GM23338 (cell line): ENCODE measurements at regions not wholly inside any gene's neighbourhood (a gene's known extent, or its start where the extent isn't known, plus 50 kb on each side); places are given as distances from the start of the nearest gene placed in this dataset.

Experiments
- EZH2 ChIP-seq: fragments of 200-600 bp; sonication (generic); IDR thresholded peaks from one replicate; pipeline ENCODE4 v1.8.0; 2017; ENCODE audit warnings: antibody characterized with exemption, mild to moderate bottlenecking, low read depth; ENCODE audit not compliant: unreplicated experiment
- ZNF331 ChIP-seq: fragments of 250-450 bp; sonication (Bioruptor Pico); IDR thresholded peaks from 2 replicates; pipeline ENCODE4 v1.5.0; 2020; ENCODE audit warnings: low read depth, mild to moderate bottlenecking, moderate library complexity
- TF ChIP-seq, protein P1 (sequence below), 2 experiments: fragments of 200-600 bp in 1 of 2; sonication (generic) in 1 of 2; conservative IDR thresholded peaks; 2 replicates each; pipeline versions ENCODE4 v1.5.1 to v1.6.1; 2016 to 2017; ENCODE audit warnings: antibody characterized with exemption in 2 of 2, low read depth in 2 of 2, mild to moderate bottlenecking in 2 of 2, moderate library complexity in 1 of 2
- TF ChIP-seq, protein P2 (sequence below): IDR thresholded peaks from one replicate; pipeline ENCODE4 v1.6.1; 2018; ENCODE audit warnings: antibody characterized with exemption; ENCODE audit not compliant: unreplicated experiment

DNA sequence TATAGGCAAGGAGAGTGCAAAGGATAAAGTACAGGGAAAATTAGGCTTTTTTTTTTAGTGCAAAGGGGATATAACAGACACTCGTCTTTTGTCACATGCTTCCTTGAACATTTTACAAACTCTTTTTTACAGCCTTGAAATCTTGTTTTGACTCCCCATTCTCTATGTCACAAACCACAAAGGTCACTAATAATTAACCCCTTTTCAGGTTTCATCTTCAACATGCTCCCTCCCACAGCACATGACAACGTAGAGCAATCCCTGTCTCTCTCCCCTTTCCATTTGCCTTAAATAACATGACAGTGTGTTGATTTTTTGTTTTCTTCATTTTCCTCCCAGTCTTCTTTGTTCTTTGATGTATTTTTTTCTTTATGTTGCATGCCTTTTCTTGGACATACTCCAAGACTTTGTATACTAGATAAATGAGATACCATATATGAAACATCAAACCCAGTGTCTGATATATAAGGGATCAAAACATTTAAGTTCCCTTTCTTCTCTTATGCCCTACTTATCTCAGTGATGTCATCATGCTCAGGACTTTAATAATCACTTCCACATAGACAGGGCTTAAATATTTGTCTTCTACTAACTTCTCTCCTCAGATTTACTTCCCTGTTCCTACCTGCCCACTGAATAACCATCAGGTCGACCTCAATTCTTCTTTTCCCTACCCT is 378.7 kb upstream of the HSF2 start:
- TF ChIP-seq, protein P1, sequence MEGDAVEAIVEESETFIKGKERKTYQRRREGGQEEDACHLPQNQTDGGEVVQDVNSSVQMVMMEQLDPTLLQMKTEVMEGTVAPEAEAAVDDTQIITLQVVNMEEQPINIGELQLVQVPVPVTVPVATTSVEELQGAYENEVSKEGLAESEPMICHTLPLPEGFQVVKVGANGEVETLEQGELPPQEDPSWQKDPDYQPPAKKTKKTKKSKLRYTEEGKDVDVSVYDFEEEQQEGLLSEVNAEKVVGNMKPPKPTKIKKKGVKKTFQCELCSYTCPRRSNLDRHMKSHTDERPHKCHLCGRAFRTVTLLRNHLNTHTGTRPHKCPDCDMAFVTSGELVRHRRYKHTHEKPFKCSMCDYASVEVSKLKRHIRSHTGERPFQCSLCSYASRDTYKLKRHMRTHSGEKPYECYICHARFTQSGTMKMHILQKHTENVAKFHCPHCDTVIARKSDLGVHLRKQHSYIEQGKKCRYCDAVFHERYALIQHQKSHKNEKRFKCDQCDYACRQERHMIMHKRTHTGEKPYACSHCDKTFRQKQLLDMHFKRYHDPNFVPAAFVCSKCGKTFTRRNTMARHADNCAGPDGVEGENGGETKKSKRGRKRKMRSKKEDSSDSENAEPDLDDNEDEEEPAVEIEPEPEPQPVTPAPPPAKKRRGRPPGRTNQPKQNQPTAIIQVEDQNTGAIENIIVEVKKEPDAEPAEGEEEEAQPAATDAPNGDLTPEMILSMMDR (conservative IDR thresholded peaks at IDR 0.05; ENCODE audit: low read depth in 2 of 2) = no peak
- TF ChIP-seq, protein P2, sequence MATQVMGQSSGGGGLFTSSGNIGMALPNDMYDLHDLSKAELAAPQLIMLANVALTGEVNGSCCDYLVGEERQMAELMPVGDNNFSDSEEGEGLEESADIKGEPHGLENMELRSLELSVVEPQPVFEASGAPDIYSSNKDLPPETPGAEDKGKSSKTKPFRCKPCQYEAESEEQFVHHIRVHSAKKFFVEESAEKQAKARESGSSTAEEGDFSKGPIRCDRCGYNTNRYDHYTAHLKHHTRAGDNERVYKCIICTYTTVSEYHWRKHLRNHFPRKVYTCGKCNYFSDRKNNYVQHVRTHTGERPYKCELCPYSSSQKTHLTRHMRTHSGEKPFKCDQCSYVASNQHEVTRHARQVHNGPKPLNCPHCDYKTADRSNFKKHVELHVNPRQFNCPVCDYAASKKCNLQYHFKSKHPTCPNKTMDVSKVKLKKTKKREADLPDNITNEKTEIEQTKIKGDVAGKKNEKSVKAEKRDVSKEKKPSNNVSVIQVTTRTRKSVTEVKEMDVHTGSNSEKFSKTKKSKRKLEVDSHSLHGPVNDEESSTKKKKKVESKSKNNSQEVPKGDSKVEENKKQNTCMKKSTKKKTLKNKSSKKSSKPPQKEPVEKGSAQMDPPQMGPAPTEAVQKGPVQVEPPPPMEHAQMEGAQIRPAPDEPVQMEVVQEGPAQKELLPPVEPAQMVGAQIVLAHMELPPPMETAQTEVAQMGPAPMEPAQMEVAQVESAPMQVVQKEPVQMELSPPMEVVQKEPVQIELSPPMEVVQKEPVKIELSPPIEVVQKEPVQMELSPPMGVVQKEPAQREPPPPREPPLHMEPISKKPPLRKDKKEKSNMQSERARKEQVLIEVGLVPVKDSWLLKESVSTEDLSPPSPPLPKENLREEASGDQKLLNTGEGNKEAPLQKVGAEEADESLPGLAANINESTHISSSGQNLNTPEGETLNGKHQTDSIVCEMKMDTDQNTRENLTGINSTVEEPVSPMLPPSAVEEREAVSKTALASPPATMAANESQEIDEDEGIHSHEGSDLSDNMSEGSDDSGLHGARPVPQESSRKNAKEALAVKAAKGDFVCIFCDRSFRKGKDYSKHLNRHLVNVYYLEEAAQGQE = no peak
- TF ChIP-seq EZH2 (no peak), ZNF331 (no peak)
